HL-60 (cell line): ENCODE measurements at regions not wholly inside any gene's neighbourhood (a gene's known extent, or its start where the extent isn't known, plus 50 kb on each side); places are given as distances from the start of the nearest gene placed in this dataset.

Experiments used
- DNase-seq, 2 experiments: peaks; one replicate each; pipeline ENCODE4 v3.0.0-alpha.2; 2010 to 2020; ENCODE audit warnings: low read depth in 1 of 2, low spot score in 1 of 2
- H3K27ac ChIP-seq: fragments of 250-450 bp; sonication (Bioruptor Pico); replicated peaks from 2 replicates; pipeline ENCODE4 v1.5.1; 2020; ENCODE audit warnings: mild to moderate bottlenecking, moderate library complexity
- H3K27me3 ChIP-seq: fragments of 250-450 bp; sonication (Bioruptor Pico); 2 replicates; pipeline ENCODE4 v1.5.1; 2021; ENCODE audit warnings: mild to moderate bottlenecking, moderate library complexity; ENCODE audit not compliant: insufficient read depth, poor library complexity, severe bottlenecking
- H3K4me3 ChIP-seq: replicated peaks from 2 replicates; pipeline ENCODE4 v1.5.1; 2011; ENCODE audit warnings: mild to moderate bottlenecking, control low read depth, low read length; ENCODE audit not compliant: insufficient read depth
- CTCF ChIP-seq: IDR thresholded peaks from one replicate; pipeline ENCODE4 v1.5.1; 2011; ENCODE audit warnings: low read length, control low read depth, inconsistent platforms; ENCODE audit not compliant: insufficient read depth
- GABPA ChIP-seq: IDR thresholded peaks from 2 replicates; pipeline ENCODE4 v1.6.1; 2012; ENCODE audit warnings: low read depth
- POLR2AphosphoS5 ChIP-seq: IDR thresholded peaks from 2 replicates; pipeline ENCODE4 v1.6.1; 2012; ENCODE audit warnings: low read depth
- SPI1 ChIP-seq: IDR thresholded peaks from 2 replicates; pipeline ENCODE4 v1.6.1; 2012; ENCODE audit warnings: low read depth, mild to moderate bottlenecking, borderline replicate concordance
- TF ChIP-seq, protein P1 (sequence below): IDR thresholded peaks from 2 replicates; pipeline ENCODE4 v1.6.1; 2012; ENCODE audit warnings: low read depth; ENCODE audit not compliant: insufficient replicate concordance

GRCh38 chr5:74081126-74081525, 455.1 kb downstream of the ARHGEF28 start:
- no peak for DNase-seq
- Histone ChIP-seq H3K27me3 (no peaks in the 10 kb centered on the region), H3K4me3 (no peak overlapping the region), H3K27ac (no peak overlapping the region)
- TF ChIP-seq CTCF (no peak), POLR2AphosphoS5 (no peak), SPI1 (no peak), GABPA (no peak)
- TF ChIP-seq, protein P1, sequence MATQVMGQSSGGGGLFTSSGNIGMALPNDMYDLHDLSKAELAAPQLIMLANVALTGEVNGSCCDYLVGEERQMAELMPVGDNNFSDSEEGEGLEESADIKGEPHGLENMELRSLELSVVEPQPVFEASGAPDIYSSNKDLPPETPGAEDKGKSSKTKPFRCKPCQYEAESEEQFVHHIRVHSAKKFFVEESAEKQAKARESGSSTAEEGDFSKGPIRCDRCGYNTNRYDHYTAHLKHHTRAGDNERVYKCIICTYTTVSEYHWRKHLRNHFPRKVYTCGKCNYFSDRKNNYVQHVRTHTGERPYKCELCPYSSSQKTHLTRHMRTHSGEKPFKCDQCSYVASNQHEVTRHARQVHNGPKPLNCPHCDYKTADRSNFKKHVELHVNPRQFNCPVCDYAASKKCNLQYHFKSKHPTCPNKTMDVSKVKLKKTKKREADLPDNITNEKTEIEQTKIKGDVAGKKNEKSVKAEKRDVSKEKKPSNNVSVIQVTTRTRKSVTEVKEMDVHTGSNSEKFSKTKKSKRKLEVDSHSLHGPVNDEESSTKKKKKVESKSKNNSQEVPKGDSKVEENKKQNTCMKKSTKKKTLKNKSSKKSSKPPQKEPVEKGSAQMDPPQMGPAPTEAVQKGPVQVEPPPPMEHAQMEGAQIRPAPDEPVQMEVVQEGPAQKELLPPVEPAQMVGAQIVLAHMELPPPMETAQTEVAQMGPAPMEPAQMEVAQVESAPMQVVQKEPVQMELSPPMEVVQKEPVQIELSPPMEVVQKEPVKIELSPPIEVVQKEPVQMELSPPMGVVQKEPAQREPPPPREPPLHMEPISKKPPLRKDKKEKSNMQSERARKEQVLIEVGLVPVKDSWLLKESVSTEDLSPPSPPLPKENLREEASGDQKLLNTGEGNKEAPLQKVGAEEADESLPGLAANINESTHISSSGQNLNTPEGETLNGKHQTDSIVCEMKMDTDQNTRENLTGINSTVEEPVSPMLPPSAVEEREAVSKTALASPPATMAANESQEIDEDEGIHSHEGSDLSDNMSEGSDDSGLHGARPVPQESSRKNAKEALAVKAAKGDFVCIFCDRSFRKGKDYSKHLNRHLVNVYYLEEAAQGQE: no peak

DNA sequence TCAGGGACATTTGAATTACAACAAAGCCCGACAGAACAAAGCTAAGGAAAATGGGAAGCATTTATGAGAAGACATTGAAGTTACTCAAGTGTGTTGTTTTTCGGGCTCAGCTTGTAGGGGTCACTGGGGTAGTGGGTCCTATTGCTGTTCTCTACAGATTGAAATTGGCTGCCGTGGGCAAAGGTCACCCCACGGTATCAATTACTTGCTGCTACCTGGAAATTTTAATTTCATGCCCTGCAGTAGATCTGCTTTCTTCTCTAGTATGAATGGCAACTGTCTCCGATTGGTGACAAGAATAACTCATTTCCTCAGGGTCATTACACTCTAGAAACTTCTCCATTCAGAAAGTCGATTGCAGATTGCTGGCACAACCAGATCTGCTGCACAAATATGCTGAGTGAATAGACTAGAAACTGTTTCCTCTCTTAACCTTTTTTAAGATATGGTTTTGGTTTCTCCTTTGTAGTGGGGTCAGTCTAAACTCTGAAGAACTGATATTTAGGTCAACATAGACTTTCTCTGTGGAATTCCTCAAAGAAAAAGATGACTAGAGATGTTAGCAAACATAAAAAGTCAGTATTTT, 454.1 kb downstream of the ARHGEF28 start:
- no peak for TF ChIP-seq CTCF
- TF ChIP-seq GABPA: no peak
- TF ChIP-seq, protein P1: no peak
- TF ChIP-seq SPI1: no peak
- no peak for TF ChIP-seq POLR2AphosphoS5
- Histone ChIP-seq H3K27ac (no peak overlapping the region), H3K4me3 (no peak overlapping the region), H3K27me3 (no peaks in the 10 kb centered on the region)
- no peak for DNase-seq

DNA sequence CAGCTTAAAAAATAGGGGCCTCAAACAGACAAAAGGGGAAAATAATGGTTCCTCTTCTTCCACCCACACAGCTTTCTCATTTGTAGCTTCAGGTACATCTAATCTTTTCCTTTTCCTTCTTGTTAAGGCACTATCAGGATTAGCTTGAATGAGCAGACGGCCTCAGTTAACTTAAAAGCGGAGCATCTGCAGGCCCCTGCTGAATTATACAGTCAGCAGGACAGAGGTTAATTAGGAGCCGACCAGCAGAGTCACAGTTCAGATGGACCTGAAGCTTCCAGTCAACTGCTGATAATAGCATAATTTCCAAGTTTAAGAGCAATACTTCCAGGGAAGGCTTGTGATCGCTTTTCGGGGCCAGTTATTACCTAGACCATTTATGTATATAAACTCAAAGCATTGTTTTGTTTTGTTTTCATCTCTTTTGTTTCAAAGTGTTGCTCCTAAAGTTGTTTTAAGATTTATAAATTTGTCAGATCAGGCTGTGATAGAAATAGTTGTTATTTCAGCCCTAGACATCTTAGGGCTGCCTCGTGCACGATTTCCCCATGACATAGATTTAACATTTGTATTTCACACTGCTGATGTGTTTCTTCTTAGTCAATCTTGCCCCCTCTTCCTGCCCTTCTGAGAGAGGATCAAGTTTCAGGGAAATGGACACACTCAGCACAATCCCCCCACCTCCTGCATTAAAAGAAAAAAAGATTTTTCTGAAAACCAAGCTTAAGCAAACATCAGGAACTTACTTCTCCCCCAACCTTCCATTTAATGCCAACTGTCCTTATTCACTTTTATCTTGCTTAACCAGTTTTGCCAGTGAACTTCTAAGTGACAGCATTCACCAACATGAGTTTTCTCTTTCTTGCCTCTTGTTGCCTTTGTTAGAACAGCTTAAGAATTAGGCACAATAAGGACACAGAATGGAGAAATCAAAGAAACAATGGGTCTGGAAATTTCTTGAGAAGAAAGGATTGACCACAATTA, 449.8 kb downstream of the ARHGEF28 start:
- H3K27me3 ChIP-seq: no peaks in the 10 kb centered on the region
- TF ChIP-seq, protein P1: no peak
- DNase-seq: no peak
- no peak overlapping the region for H3K4me3 ChIP-seq
- H3K27ac ChIP-seq: no peak overlapping the region
